ENCODE measurements at regions not wholly inside any gene's neighbourhood (a gene's known extent, or its start where the extent isn't known, plus 50 kb on each side); places are given as distances from the start of the nearest gene placed in this dataset.

DNA sequence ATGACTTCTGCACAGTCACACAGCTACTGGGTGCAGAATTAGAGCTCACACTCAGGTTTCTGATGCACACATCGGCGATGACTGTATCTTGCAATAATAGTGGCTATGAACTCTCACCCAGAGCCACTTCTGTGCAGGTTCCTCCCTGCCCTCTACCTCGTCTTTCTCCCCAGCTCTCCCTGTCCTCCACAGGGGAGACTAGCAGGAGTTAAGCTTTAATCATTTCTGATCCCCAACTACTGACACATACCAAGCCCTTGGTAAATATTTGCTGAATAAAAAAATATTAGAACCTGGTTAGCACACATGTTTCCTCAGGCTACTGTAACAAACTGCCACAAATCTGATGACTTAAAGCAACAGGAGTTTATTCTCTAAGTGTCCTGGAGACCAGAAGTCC is 222.7 kb upstream of the FOXA2 start:
- Histone ChIP-seq H3K36me3 (no peaks in the 10 kb centered on the region), H3K4me3 (no peak overlapping the region), H3K4me1 (no peaks in the 10 kb centered on the region), H3K9me3 (no peaks in the 10 kb centered on the region), H3K27me3 (no peaks in the 10 kb centered on the region), H3K27ac (no peak overlapping the region)
- intact Hi-C loops (cut with DNase I): no loop called here
- TF ChIP-seq POLR2AphosphoS5 (IDR thresholded peaks at IDR 0.05; ENCODE audit: insufficient read depth in 1 of 2, low read depth in 1 of 2) (no peak), POLR2A (IDR thresholded peaks at IDR 0.05) (no peak)
- TF ChIP-seq, protein P1, sequence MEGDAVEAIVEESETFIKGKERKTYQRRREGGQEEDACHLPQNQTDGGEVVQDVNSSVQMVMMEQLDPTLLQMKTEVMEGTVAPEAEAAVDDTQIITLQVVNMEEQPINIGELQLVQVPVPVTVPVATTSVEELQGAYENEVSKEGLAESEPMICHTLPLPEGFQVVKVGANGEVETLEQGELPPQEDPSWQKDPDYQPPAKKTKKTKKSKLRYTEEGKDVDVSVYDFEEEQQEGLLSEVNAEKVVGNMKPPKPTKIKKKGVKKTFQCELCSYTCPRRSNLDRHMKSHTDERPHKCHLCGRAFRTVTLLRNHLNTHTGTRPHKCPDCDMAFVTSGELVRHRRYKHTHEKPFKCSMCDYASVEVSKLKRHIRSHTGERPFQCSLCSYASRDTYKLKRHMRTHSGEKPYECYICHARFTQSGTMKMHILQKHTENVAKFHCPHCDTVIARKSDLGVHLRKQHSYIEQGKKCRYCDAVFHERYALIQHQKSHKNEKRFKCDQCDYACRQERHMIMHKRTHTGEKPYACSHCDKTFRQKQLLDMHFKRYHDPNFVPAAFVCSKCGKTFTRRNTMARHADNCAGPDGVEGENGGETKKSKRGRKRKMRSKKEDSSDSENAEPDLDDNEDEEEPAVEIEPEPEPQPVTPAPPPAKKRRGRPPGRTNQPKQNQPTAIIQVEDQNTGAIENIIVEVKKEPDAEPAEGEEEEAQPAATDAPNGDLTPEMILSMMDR (IDR thresholded peaks at IDR 0.05): no peak
- DNase-seq (ENCODE audit: extremely low spot score in 2 of 2): no peak

GRCh38 chr20:22807646-22808244 is 223.4 kb upstream of the FOXA2 start:
- H3K4me1 ChIP-seq: no peaks in the 10 kb centered on the region
- no peak overlapping the region for H3K27ac ChIP-seq
- no peaks in the 10 kb centered on the region for H3K27me3 ChIP-seq
- intact Hi-C loops (cut with DNase I): no loop called here
- TF ChIP-seq POLR2AphosphoS5 (IDR thresholded peaks at IDR 0.05; ENCODE audit: insufficient read depth in 1 of 2, low read depth in 1 of 2): no peak
- TF ChIP-seq POLR2A (IDR thresholded peaks at IDR 0.05): no peak
- TF ChIP-seq, protein P1 (IDR thresholded peaks at IDR 0.05): no peak
- peak in 1 of 2 donors; percentile 22 for DNase-seq (ENCODE audit: extremely low spot score in 2 of 2)
- no peaks in the 10 kb centered on the region for H3K36me3 ChIP-seq
- no peak overlapping the region for H3K4me3 ChIP-seq
- H3K9me3 ChIP-seq: no peaks in the 10 kb centered on the region

- Histone ChIP-seq H3K4me1 (no peaks in the 10 kb centered on the region), H3K27me3 (no peaks in the 10 kb centered on the region), H3K4me3 (no peak overlapping the region), H3K36me3 (no peaks in the 10 kb centered on the region), H3K9me3 (no peaks in the 10 kb centered on the region), H3K27ac (no peak overlapping the region)
- TF ChIP-seq, protein P1 (IDR thresholded peaks at IDR 0.05): no peak
- TF ChIP-seq POLR2A (IDR thresholded peaks at IDR 0.05): no peak
- no peak for TF ChIP-seq POLR2AphosphoS5 (IDR thresholded peaks at IDR 0.05; ENCODE audit: insufficient read depth in 1 of 2, low read depth in 1 of 2)
- intact Hi-C loops (cut with DNase I): no loop called here
- no peak for DNase-seq (ENCODE audit: extremely low spot score in 2 of 2)
Observed at GRCh38 chr20:22808628-22809027, 224.3 kb upstream of the FOXA2 start.

DNA sequence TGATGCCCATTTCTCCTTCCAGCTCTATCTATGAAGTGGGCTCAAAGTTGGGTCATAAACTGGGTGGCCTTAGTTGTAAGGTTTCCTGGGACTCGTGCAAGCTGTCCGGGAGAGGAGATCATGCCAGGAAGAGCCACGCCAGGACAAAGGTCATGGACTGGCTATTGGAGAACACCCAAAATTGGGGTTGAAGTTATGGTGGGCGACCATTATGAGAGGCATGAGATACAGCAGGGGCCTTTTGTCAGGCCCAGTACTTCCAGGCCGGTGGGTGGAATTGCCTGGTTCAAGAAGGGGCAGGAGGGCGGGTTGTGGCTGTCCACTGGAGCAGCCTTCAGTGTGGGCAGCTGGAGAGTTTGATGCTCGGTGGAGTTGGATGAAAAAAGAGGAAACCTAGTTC is 225.1 kb upstream of the SSTR4 start:
- intact Hi-C loops (cut with DNase I): no loop called here
- Histone ChIP-seq H3K4me3 (no peak overlapping the region), H3K9me3 (no peaks in the 10 kb centered on the region), H3K4me1 (no peaks in the 10 kb centered on the region), H3K27ac (no peak overlapping the region), H3K36me3 (no peaks in the 10 kb centered on the region), H3K27me3 (no peaks in the 10 kb centered on the region)
- TF ChIP-seq POLR2AphosphoS5 (IDR thresholded peaks at IDR 0.05; ENCODE audit: insufficient read depth in 1 of 2, low read depth in 1 of 2) (no peak), POLR2A (IDR thresholded peaks at IDR 0.05) (no peak)
- TF ChIP-seq, protein P1 (IDR thresholded peaks at IDR 0.05): no peak
- no peak for DNase-seq (ENCODE audit: extremely low spot score in 2 of 2)

DNA sequence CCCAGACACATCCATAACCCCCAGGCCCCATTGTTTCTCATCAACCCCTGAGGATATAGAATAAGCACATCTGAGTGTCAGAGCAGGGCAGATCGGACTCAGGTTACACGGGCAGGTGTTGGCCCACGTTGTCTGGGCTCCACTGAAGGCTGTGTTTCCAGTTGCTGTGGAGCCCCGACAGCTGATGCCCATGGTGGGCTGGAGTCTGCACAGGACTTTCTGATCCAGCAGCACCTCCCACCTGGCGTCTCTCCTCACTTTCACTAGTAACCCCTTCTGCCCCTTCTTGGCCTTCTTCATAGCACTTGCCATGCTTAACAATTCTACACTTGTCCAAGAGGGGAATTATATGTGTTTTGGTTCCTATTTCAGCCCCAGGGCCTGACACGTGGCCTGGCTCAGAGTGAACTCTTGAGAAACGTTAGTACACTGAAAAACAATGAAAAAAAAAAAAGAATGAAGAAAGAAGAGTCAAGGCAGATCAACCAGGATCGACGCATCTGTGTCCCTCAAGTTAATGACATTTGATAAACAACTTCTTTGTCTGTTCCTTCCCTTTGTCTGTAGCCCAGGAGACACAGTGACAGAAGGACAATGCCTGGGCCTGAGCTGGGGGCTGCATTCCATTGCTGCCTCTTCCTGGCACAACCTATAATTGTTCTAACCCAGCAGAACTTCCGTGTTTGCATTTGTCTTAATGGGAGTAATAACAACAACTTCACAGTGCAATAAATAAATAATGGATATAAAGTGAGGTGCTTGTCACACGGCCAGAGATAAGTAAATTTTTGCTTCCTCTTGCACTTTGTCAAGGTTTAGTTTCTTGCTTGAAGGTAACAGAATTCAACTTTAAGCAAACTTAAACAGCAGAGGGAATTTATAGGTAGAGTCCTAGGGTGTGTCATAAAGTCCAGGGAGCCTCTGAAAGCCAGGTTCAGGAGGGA is 224.2 kb upstream of the SSTR4 start:
- intact Hi-C loops (cut with DNase I): no loop called here

More for the DNA sequence above, 224.2 kb upstream of the SSTR4 start:
- Histone ChIP-seq H3K27ac (no peak overlapping the region), H3K4me1 (no peaks in the 10 kb centered on the region), H3K27me3 (no peaks in the 10 kb centered on the region), H3K9me3 (no peaks in the 10 kb centered on the region), H3K36me3 (no peaks in the 10 kb centered on the region), H3K4me3 (no peak overlapping the region)
- TF ChIP-seq POLR2A (IDR thresholded peaks at IDR 0.05) (no peak), POLR2AphosphoS5 (IDR thresholded peaks at IDR 0.05; ENCODE audit: insufficient read depth in 1 of 2, low read depth in 1 of 2) (no peak)
- TF ChIP-seq, protein P1 (IDR thresholded peaks at IDR 0.05): no peak
- no peak for DNase-seq (ENCODE audit: extremely low spot score in 2 of 2)
